LNCaP clone FGC (cell line): ENCODE measurements at regions not wholly inside any gene's neighbourhood (a gene's known extent, or its start where the extent isn't known, plus 50 kb on each side); places are given as distances from the start of the nearest gene placed in this dataset.

Experiments used
- DNase-seq: peaks from one replicate; pipeline ENCODE4 v3.0.0-alpha.2; 2011; ENCODE audit warnings: low read depth
- H3K4me3 ChIP-seq: 2 replicates; pipeline ENCODE4 v1.5.1; 2011; ENCODE audit warnings: mild to moderate bottlenecking, low read depth, low read length, control low read depth
- TF ChIP-seq, protein P1 (sequence below): IDR thresholded peaks from 2 replicates; pipeline ENCODE4 v1.5.1; 2012; ENCODE audit warnings: mild to moderate bottlenecking; ENCODE audit not compliant: control insufficient read depth, insufficient read depth; ENCODE audit errors: extremely low read depth

DNA sequence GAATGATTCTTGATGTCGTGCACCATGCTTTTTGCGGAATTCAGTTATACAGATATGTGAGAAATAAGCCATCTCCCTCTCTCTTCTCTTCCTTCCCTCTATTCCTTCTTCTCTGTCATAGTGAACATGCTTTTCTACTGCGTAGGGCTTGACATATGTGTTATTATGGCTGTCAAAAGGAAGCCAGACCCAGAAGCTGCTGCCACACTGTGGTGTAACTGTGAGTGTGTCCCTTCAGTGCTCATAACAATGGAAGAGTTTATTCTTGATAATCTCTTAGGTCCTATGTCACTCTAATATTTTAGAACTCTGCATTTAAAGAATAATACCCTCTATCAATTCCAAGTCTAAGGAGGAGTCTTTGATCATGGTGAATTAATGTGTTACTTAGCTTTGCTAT lies 208.9 kb upstream of the TMTC4 start:
- no peak overlapping the region for H3K4me3 ChIP-seq
- TF ChIP-seq, protein P1, sequence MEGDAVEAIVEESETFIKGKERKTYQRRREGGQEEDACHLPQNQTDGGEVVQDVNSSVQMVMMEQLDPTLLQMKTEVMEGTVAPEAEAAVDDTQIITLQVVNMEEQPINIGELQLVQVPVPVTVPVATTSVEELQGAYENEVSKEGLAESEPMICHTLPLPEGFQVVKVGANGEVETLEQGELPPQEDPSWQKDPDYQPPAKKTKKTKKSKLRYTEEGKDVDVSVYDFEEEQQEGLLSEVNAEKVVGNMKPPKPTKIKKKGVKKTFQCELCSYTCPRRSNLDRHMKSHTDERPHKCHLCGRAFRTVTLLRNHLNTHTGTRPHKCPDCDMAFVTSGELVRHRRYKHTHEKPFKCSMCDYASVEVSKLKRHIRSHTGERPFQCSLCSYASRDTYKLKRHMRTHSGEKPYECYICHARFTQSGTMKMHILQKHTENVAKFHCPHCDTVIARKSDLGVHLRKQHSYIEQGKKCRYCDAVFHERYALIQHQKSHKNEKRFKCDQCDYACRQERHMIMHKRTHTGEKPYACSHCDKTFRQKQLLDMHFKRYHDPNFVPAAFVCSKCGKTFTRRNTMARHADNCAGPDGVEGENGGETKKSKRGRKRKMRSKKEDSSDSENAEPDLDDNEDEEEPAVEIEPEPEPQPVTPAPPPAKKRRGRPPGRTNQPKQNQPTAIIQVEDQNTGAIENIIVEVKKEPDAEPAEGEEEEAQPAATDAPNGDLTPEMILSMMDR = peak; percentile 30; the same call in 1 of the 2 replicates
- DNase-seq = no peak

DNA sequence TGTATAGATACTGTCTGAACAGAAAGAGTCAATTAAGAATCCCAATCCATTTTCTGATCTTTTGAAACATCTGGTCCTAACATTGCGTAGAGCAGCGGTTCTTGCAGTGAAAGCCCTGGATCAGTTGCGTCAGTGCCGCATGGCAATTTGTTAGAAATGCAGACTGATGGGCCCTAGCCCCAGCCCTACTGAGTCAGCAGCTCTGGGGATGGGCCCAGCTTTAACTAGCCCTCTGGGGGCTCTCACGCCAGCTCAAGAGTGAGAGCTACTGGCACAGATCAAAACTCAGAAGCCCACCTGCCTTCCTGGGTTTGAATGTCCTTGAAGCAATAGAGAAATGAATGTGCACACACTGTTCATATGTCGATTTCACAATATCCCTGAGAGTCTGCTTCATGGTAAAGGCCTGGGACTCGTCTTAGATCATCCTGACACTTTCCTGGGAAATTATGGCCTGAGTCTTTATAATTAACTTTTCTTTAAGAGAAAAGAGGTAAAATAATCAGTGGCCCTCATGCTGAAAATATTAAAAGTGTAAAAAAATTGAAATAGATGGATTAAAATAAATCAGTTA lies 206.8 kb upstream of the TMTC4 start:
- DNase-seq = no peak
- no peak overlapping the region for H3K4me3 ChIP-seq
- TF ChIP-seq, protein P1 = no peak

- TF ChIP-seq, protein P1 = no peak
- DNase-seq = no peak
- no peak overlapping the region for H3K4me3 ChIP-seq
Measured at GRCh38 chr13:100880166-100880565, 205.6 kb upstream of the TMTC4 start.

- TF ChIP-seq, protein P1 = no peak
- H3K4me3 ChIP-seq = no peak overlapping the region
- no peak for DNase-seq
Measured at GRCh38 chr13:100879255-100879654, 204.7 kb upstream of the TMTC4 start.

GRCh38 chr13:100876044-100876403 lies 201.4 kb upstream of the TMTC4 start:
- no peak for DNase-seq
- TF ChIP-seq, protein P1 = no peak
- H3K4me3 ChIP-seq = no peak overlapping the region

DNA sequence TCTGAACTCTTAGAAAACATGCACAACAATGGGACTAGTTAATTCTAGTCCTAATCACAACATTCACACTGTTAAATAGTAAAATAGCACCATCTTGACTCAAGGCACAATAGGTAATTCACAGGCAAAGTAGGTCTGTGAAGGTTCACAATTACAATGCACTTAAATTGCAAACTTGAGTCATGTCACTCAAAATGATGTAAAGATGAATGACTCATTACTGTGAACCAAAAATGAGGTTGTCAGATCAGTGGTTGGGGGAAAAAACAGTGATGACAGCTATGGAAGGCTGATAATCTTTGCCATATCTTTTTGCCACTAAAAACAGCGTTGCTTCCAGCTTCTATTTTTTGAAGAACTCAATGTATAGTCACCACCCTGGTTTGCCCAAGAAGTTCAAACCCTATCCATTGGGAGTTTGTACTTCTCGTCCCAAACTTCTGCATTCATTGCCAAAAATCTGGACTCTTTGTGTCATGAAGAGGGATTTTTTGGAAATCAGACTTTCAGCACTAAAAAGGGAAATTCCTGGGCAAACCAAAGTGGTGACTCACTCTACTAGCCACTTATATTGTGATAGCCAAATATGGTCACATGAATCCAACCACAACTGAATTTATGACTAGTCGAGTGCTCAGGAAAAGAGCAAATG lies 200.9 kb upstream of the TMTC4 start:
- H3K4me3 ChIP-seq = no peak overlapping the region
- TF ChIP-seq, protein P1 = no peak
- no peak for DNase-seq

- TF ChIP-seq, protein P1 = no peak
- H3K4me3 ChIP-seq = no peak overlapping the region
- DNase-seq = peak; percentile 4
Measured at GRCh38 chr13:100872761-100873160, 198.2 kb upstream of the TMTC4 start.
